H9 (cell line): ENCODE measurements at regions not wholly inside any gene's neighbourhood (a gene's known extent, or its start where the extent isn't known, plus 50 kb on each side); places are given as distances from the start of the nearest gene placed in this dataset.

Experiments
- DNase-seq: peaks from one replicate; pipeline ENCODE4 v3.0.0-alpha.2; 2017
- H2AFZ ChIP-seq: one replicate; pipeline ENCODE4 v1.6.1; 2013; ENCODE audit warnings: mild to moderate bottlenecking, low read length, control low read depth, moderate library complexity
- H2AK5ac ChIP-seq: 2 replicates; pipeline ENCODE4 v1.6.1; 2013; ENCODE audit warnings: low read length, control low read depth, mixed read lengths; ENCODE audit not compliant: insufficient read length
- H2BK120ac ChIP-seq: one replicate; pipeline ENCODE4 v1.6.1; 2013; ENCODE audit warnings: low read depth, mild to moderate bottlenecking, low read length, control low read depth, inconsistent platforms; ENCODE audit not compliant: poor library complexity, severe bottlenecking
- H2BK12ac ChIP-seq: 2 replicates; pipeline ENCODE4 v1.6.1; 2013; ENCODE audit warnings: low read length, control low read depth, mixed read lengths, low read depth; ENCODE audit not compliant: insufficient read length
- H2BK15ac ChIP-seq: 2 replicates; pipeline ENCODE4 v1.6.1; 2013; ENCODE audit warnings: low read depth, low read length, control low read depth
- H2BK20ac ChIP-seq: one replicate; pipeline ENCODE4 v1.6.1; 2013; ENCODE audit warnings: low read depth, mild to moderate bottlenecking, low read length, control low read depth, inconsistent platforms; ENCODE audit not compliant: poor library complexity, severe bottlenecking
- H2BK5ac ChIP-seq: 2 replicates; pipeline ENCODE4 v1.6.1; 2013; ENCODE audit warnings: low read length, control low read depth, mixed read lengths; ENCODE audit not compliant: insufficient read length
- H3K14ac ChIP-seq: 2 replicates; pipeline ENCODE4 v1.6.1; 2013; ENCODE audit warnings: low read length, control low read depth; ENCODE audit not compliant: insufficient read depth
- H3K18ac ChIP-seq: 2 replicates; pipeline ENCODE4 v1.6.1; 2013; ENCODE audit warnings: low read depth, mild to moderate bottlenecking, mixed read lengths, low read length, control low read depth; ENCODE audit not compliant: insufficient read length
- H3K23ac ChIP-seq: 2 replicates; pipeline ENCODE4 v1.6.1; 2013; ENCODE audit warnings: low read length, control low read depth, mixed read lengths, low read depth; ENCODE audit not compliant: insufficient read length
- H3K23me2 ChIP-seq: 2 replicates; pipeline ENCODE4 v1.6.1; 2013; ENCODE audit warnings: low read depth, mild to moderate bottlenecking, mixed read lengths, low read length, control low read depth; ENCODE audit not compliant: insufficient read length, poor library complexity, severe bottlenecking
- H3K27ac ChIP-seq: 2 replicates; pipeline ENCODE4 v1.5.1; 2013; ENCODE audit warnings: low read length, control low read depth, mixed read lengths, low read depth; ENCODE audit not compliant: insufficient read length
- H3K27me3 ChIP-seq: 2 replicates; pipeline ENCODE4 v1.6.1; 2013; ENCODE audit warnings: low read length, control low read depth, inconsistent platforms; ENCODE audit not compliant: insufficient read depth
- H3K4ac ChIP-seq: 2 replicates; pipeline ENCODE4 v1.6.1; 2013; ENCODE audit warnings: low read depth, mild to moderate bottlenecking, control low read depth, inconsistent platforms, low read length, moderate library complexity
- H3K4me1 ChIP-seq: 2 replicates; pipeline ENCODE4 v1.6.1; 2013; ENCODE audit warnings: low read length, control low read depth, inconsistent platforms; ENCODE audit not compliant: insufficient read depth
- H3K4me2 ChIP-seq: 2 replicates; pipeline ENCODE4 v1.6.1; 2013; ENCODE audit warnings: low read length, control low read depth, mixed read lengths; ENCODE audit not compliant: insufficient read length, insufficient read depth
- H3K56ac ChIP-seq: 2 replicates; pipeline ENCODE4 v1.6.1; 2013; ENCODE audit warnings: low read depth, mild to moderate bottlenecking, mixed read lengths, low read length, control low read depth; ENCODE audit not compliant: insufficient read length
- H3K79me1 ChIP-seq: 2 replicates; pipeline ENCODE4 v1.6.1; 2013; ENCODE audit warnings: low read depth, mild to moderate bottlenecking, moderate library complexity, low read length, control low read depth, inconsistent platforms; ENCODE audit not compliant: insufficient read depth, poor library complexity, severe bottlenecking
- H3K79me2 ChIP-seq: 2 replicates; pipeline ENCODE4 v1.6.1; 2013; ENCODE audit warnings: low read length, control low read depth, inconsistent platforms; ENCODE audit not compliant: insufficient read depth
- H3K9ac ChIP-seq: 2 replicates; pipeline ENCODE4 v1.6.1; 2013; ENCODE audit warnings: low read length, control low read depth, mixed read lengths; ENCODE audit not compliant: insufficient read length; ENCODE audit errors: extremely low read depth
- H3K9me3 ChIP-seq: one replicate; pipeline ENCODE4 v1.6.1; 2013; ENCODE audit warnings: low read depth, low read length, inconsistent platforms; ENCODE audit not compliant: control insufficient read depth
- H3T11ph ChIP-seq: one replicate; pipeline ENCODE4 v1.6.1; 2013; ENCODE audit warnings: mild to moderate bottlenecking, low read length, control low read depth, inconsistent platforms
- H4K20me1 ChIP-seq: one replicate; pipeline ENCODE4 v1.6.1; 2013; ENCODE audit not compliant: control insufficient read depth, insufficient read length, insufficient read depth
- H4K5ac ChIP-seq: 2 replicates; pipeline ENCODE4 v1.6.1; 2013; ENCODE audit warnings: low read depth, mild to moderate bottlenecking, mixed read lengths, low read length, control low read depth; ENCODE audit not compliant: insufficient read length
- H4K8ac ChIP-seq: replicated peaks from 2 replicates; pipeline ENCODE4 v1.6.1; 2013; ENCODE audit warnings: low read length, control low read depth, mixed read lengths, low read depth; ENCODE audit not compliant: insufficient read length
- H4K91ac ChIP-seq: 2 replicates; pipeline ENCODE4 v1.6.1; 2013; ENCODE audit warnings: low read depth, mild to moderate bottlenecking, moderate library complexity, mixed read lengths, low read length, control low read depth; ENCODE audit not compliant: insufficient read length
- H3K27ac Mint-ChIP-seq, 3 experiments: 2 replicates in 2 of 3; 3 replicates in 1 of 3; pipeline ENCODE4 v1.8.0; 2020 to 2021; ENCODE audit warnings: mixed read lengths in 3 of 3, mild to moderate bottlenecking in 1 of 3, moderate library complexity in 1 of 3
- H3K27me3 Mint-ChIP-seq: 2 replicates; pipeline ENCODE4 v1.8.0; 2021; ENCODE audit warnings: low read depth, mild to moderate bottlenecking, moderate library complexity, mixed read lengths
- H3K36me3 Mint-ChIP-seq, 3 experiments: 2 replicates in 2 of 3; 3 replicates in 1 of 3; pipeline ENCODE4 v1.8.0; 2020 to 2021; ENCODE audit warnings: low read depth in 3 of 3, mixed read lengths in 3 of 3; ENCODE audit not compliant: insufficient read depth in 1 of 3
- H3K4me1 Mint-ChIP-seq, 2 experiments: 2 replicates each; pipeline ENCODE4 v1.8.0; 2020; ENCODE audit warnings: mixed read lengths in 2 of 2
- H3K4me3 Mint-ChIP-seq, 2 experiments: 2 replicates in 1 of 2; 3 replicates in 1 of 2; pipeline ENCODE4 v1.8.0; 2020 to 2021; ENCODE audit warnings: mild to moderate bottlenecking in 2 of 2, mixed read lengths in 2 of 2, moderate library complexity in 1 of 2
- H3K9me3 Mint-ChIP-seq, 2 experiments: 2 replicates in 1 of 2; 3 replicates in 1 of 2; pipeline ENCODE4 v1.8.0; 2020; ENCODE audit warnings: mild to moderate bottlenecking in 2 of 2, mixed read lengths in 2 of 2, moderate library complexity in 1 of 2
- WGBS: extraction: QIAGEN DNeasy Blood & Tissue Kit; methylation state at CpG from one replicate; pipeline ENCODE4 v1.1.7; 2013; ENCODE audit warnings: missing lambda C conversion rate, low lambda C conversion rate, mixed read lengths; ENCODE audit not compliant: insufficient read length; ENCODE audit errors: extremely low coverage; 5-methylcytosine and 5-hydroxymethylcytosine counted together
- TF ChIP-seq, protein P1 (sequence below): fragments of 200-600 bp; sonication (generic); conservative IDR thresholded peaks from 3 replicates; pipeline ENCODE4 v1.8.0; 2021; ENCODE audit warnings: antibody characterized with exemption, mild to moderate bottlenecking

GRCh38 chr10:76665029-76665428 is 972.6 kb downstream of the KCNMA1 start:
- Histone ChIP-seq H4K5ac (no peak overlapping the region), H3K27me3 (no peaks in the 10 kb centered on the region), H3K56ac (no peak overlapping the region), H2BK120ac (no peak overlapping the region), H3T11ph (no peak overlapping the region), H3K4me2 (no peak overlapping the region), H3K23ac (no peak overlapping the region), H3K23me2 (no peaks in the 10 kb centered on the region), H2BK20ac (no peak overlapping the region), H2BK5ac (no peak overlapping the region), H4K8ac (no peak overlapping the region), H3K4me1 (no peaks in the 10 kb centered on the region), H4K20me1 (no peaks in the 10 kb centered on the region), H2BK12ac (no peak overlapping the region), H3K4ac (no peak overlapping the region), H3K9ac (no peak overlapping the region), H3K79me2 (no peaks in the 10 kb centered on the region), H2BK15ac (no peak overlapping the region), H3K9me3 (no peaks in the 10 kb centered on the region), H4K91ac (no peak overlapping the region), H3K27ac (no peak overlapping the region), H2AFZ (no peak overlapping the region), H3K18ac (no peak overlapping the region), H2AK5ac (no peak overlapping the region), H3K79me1 (no peaks in the 10 kb centered on the region), H3K14ac (no peak overlapping the region)
- WGBS: no CpG with 5 or more reads among the region's 4 CpGs
- Mint-ChIP-seq H3K9me3 (peaks cover 2 to 3% of the 10 kb centered on the region in 2 experiments), H3K4me3 (no peak overlapping the region), H3K27ac (no peak overlapping the region), H3K36me3 (no peaks in the 10 kb centered on the region; a peak in 2 of 7 replicates), H3K27me3 (no peaks in the 10 kb centered on the region), H3K4me1 (peaks cover 6 to 8% of the 10 kb centered on the region in 2 experiments; a peak in 3 of 4 replicates)
- no peak for DNase-seq
- TF ChIP-seq, protein P1, sequence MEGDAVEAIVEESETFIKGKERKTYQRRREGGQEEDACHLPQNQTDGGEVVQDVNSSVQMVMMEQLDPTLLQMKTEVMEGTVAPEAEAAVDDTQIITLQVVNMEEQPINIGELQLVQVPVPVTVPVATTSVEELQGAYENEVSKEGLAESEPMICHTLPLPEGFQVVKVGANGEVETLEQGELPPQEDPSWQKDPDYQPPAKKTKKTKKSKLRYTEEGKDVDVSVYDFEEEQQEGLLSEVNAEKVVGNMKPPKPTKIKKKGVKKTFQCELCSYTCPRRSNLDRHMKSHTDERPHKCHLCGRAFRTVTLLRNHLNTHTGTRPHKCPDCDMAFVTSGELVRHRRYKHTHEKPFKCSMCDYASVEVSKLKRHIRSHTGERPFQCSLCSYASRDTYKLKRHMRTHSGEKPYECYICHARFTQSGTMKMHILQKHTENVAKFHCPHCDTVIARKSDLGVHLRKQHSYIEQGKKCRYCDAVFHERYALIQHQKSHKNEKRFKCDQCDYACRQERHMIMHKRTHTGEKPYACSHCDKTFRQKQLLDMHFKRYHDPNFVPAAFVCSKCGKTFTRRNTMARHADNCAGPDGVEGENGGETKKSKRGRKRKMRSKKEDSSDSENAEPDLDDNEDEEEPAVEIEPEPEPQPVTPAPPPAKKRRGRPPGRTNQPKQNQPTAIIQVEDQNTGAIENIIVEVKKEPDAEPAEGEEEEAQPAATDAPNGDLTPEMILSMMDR: no peak
